ENCODE measurements at regions not wholly inside any gene's neighbourhood (a gene's known extent, or its start where the extent isn't known, plus 50 kb on each side); places are given as distances from the start of the nearest gene placed in this dataset.

GRCh38 chr13:30856005-30856790, 49.9 kb upstream of the MEDAG start:
- no peak for TF ChIP-seq CTCF (IDR thresholded peaks at IDR 0.05; ENCODE audit: insufficient read depth, low read depth, low read length)
- H3K4me3 ChIP-seq (ENCODE audit: low read depth, low read length): no peak overlapping the region
- DNase-seq (ENCODE audit: low read depth): no peak

Data from fibroblast of villous mesenchyme (primary cell).